ENCODE measurements at regions not wholly inside any gene's neighbourhood (a gene's known extent, or its start where the extent isn't known, plus 50 kb on each side); places are given as distances from the start of the nearest gene placed in this dataset.

DNA sequence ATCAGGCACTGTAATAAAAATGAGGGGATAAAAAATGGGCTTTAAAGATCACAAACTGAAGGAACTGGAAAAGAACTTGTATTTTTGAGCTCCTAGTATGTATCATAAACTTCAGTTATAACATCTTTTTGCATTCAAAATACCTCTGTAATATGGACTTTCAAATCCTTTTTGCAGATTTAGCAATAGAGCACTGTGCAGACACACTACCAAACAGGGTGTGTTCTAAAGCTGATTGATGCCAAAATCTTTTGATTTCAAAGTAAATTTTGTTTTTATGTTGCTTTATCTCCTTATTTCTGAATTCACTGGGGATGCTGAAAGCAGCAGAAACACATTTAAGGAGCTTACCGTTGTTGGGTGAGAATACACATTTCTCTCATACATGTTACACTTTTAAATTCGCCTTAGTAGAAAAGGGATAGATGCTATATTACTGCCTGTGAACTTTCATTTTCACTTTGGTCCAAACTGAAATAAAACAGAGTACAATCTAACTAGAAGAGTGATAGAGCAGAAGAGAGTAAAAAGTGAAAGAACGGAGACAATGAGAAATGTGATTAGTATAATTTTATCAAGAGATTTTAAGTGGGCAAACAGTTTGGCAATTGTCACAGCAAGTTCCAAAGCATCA lies 1126.6 kb downstream of the BRINP3 start:
- TF ChIP-seq, protein P1, sequence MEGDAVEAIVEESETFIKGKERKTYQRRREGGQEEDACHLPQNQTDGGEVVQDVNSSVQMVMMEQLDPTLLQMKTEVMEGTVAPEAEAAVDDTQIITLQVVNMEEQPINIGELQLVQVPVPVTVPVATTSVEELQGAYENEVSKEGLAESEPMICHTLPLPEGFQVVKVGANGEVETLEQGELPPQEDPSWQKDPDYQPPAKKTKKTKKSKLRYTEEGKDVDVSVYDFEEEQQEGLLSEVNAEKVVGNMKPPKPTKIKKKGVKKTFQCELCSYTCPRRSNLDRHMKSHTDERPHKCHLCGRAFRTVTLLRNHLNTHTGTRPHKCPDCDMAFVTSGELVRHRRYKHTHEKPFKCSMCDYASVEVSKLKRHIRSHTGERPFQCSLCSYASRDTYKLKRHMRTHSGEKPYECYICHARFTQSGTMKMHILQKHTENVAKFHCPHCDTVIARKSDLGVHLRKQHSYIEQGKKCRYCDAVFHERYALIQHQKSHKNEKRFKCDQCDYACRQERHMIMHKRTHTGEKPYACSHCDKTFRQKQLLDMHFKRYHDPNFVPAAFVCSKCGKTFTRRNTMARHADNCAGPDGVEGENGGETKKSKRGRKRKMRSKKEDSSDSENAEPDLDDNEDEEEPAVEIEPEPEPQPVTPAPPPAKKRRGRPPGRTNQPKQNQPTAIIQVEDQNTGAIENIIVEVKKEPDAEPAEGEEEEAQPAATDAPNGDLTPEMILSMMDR (conservative IDR thresholded peaks at IDR 0.05), result no peak
- no peak for TF ChIP-seq EZH2 (IDR thresholded peaks at IDR 0.05; ENCODE audit: low read depth)

All from PC-9 (cell line).